Neural cell (in vitro differentiated cells): ENCODE measurements at regions not wholly inside any gene's neighbourhood (a gene's known extent, or its start where the extent isn't known, plus 50 kb on each side); places are given as distances from the start of the nearest gene placed in this dataset.

Experiments used
- H2AFZ ChIP-seq: fragments of 200-600, 300-800 bp; sonication (generic), shearing (Covaris generic); 2 replicates; pipeline ENCODE4 v1.6.0; 2014; ENCODE audit warnings: low read depth, mild to moderate bottlenecking, antibody characterized with exemption, low read length, moderate library complexity
- H3F3A ChIP-seq: fragments of 200-600 bp; shearing (Covaris generic); 2 replicates; pipeline ENCODE4 v1.6.1; 2016; ENCODE audit warnings: mild to moderate bottlenecking, moderate library complexity, mixed read lengths, antibody characterized with exemption, low read length; ENCODE audit not compliant: insufficient read depth, poor library complexity, severe bottlenecking
- H3K27ac ChIP-seq: fragments of 200-600, 300-800 bp; sonication (generic), shearing (Covaris generic); 2 replicates; pipeline ENCODE4 v1.5.1; 2014; ENCODE audit warnings: mild to moderate bottlenecking, low read length, moderate library complexity
- H3K27me3 ChIP-seq: fragments of 300-800, 200-600 bp; sonication (generic), shearing (Covaris generic); 2 replicates; pipeline ENCODE4 v1.6.0; 2014; ENCODE audit warnings: mild to moderate bottlenecking, low read depth, low read length, moderate library complexity; ENCODE audit not compliant: insufficient read depth
- H3K36me3 ChIP-seq: fragments of 300-800, 200-600 bp; sonication (generic), shearing (Covaris generic); 2 replicates; pipeline ENCODE4 v1.5.1; 2014; ENCODE audit warnings: mild to moderate bottlenecking, antibody characterized with exemption, low read length, moderate library complexity; ENCODE audit not compliant: insufficient read depth
- H3K4me2 ChIP-seq: fragments of 300-800, 200-600 bp; sonication (generic), shearing (Covaris generic); 2 replicates; pipeline ENCODE4 v1.6.0; 2014; ENCODE audit warnings: mild to moderate bottlenecking, low read length
- H3K4me3 ChIP-seq: fragments of 300-800, 200-600 bp; sonication (generic), shearing (Covaris generic); 2 replicates; pipeline ENCODE4 v1.5.1; 2014; ENCODE audit warnings: mild to moderate bottlenecking, low read length, moderate library complexity
- H3K79me2 ChIP-seq: fragments of 200-600 bp; shearing (Covaris generic); replicated peaks from 2 replicates; pipeline ENCODE4 v1.6.0; 2014; ENCODE audit warnings: mild to moderate bottlenecking, low read length, moderate library complexity; ENCODE audit not compliant: insufficient read depth
- H3K9ac ChIP-seq: fragments of 300-800, 200-600 bp; sonication (generic), shearing (Covaris generic); 2 replicates; pipeline ENCODE4 v1.6.1; 2016; ENCODE audit warnings: mild to moderate bottlenecking, low read length, mixed read lengths
- H3K9me2 ChIP-seq: fragments of 200-600 bp; shearing (Covaris generic); 2 replicates; pipeline ENCODE4 v1.6.1; 2016; ENCODE audit warnings: mild to moderate bottlenecking, low read length, mixed read lengths; ENCODE audit not compliant: insufficient read depth
- H3K9me3 ChIP-seq: fragments of 200-600, 300-800 bp; sonication (generic), shearing (Covaris generic); 2 replicates; pipeline ENCODE4 v1.6.1; 2016; ENCODE audit warnings: mild to moderate bottlenecking, mixed run types, low read length, moderate library complexity, mixed read lengths
- H4K20me1 ChIP-seq: fragments of 200-600 bp; shearing (Covaris generic); 2 replicates; pipeline ENCODE4 v1.6.1; 2016; ENCODE audit warnings: mild to moderate bottlenecking, mixed run types; ENCODE audit not compliant: insufficient read depth
- CTCF ChIP-seq: fragments of 450-650 bp; IDR thresholded peaks from 2 replicates; pipeline ENCODE4 v1.5.1; 2014; ENCODE audit warnings: antibody characterized with exemption, mild to moderate bottlenecking, moderate library complexity; ENCODE audit not compliant: poor library complexity, severe bottlenecking
- EP300 ChIP-seq: fragments of 450-650 bp; conservative IDR thresholded peaks from 2 replicates; pipeline ENCODE4 v1.6.1; 2014; ENCODE audit warnings: antibody characterized with exemption, mild to moderate bottlenecking, moderate library complexity; ENCODE audit not compliant: poor library complexity, severe bottlenecking
- EZH2 ChIP-seq: fragments of 200-600, 300-800 bp; shearing (Covaris generic), sonication (generic); IDR thresholded peaks from 2 replicates; pipeline ENCODE4 v1.6.1; 2014; ENCODE audit warnings: antibody characterized with exemption, low read length, borderline replicate concordance, mild to moderate bottlenecking; ENCODE audit not compliant: insufficient read depth, poor library complexity, severe bottlenecking
- MXI1 ChIP-seq: fragments of 450-650 bp; conservative IDR thresholded peaks from 2 replicates; pipeline ENCODE4 v1.6.1; 2014; ENCODE audit warnings: antibody characterized with exemption, mild to moderate bottlenecking; ENCODE audit not compliant: poor library complexity, severe bottlenecking
- POLR2AphosphoS5 ChIP-seq: IDR thresholded peaks from 2 replicates; pipeline ENCODE4 v1.6.1; 2012
- RAD21 ChIP-seq: fragments of 450-650 bp; conservative IDR thresholded peaks from 2 replicates; pipeline ENCODE4 v1.6.1; 2014; ENCODE audit warnings: antibody characterized with exemption, mild to moderate bottlenecking, moderate library complexity
- REST ChIP-seq: IDR thresholded peaks from 2 replicates; pipeline ENCODE4 v1.6.1; 2012; ENCODE audit warnings: borderline replicate concordance
- SMC3 ChIP-seq: fragments of 450-650 bp; conservative IDR thresholded peaks from 2 replicates; pipeline ENCODE4 v1.6.1; 2014; ENCODE audit warnings: antibody characterized with exemption, mild to moderate bottlenecking, moderate library complexity; ENCODE audit not compliant: poor library complexity
- TAF1 ChIP-seq: IDR thresholded peaks from 2 replicates; pipeline ENCODE4 v1.6.1; 2012; ENCODE audit warnings: low read depth

- H3K9me2 ChIP-seq = no peaks in the 10 kb centered on the region
- H3K9ac ChIP-seq = no peak overlapping the region
- no peak overlapping the region for H2AFZ ChIP-seq
- no peaks in the 10 kb centered on the region for H3K27me3 ChIP-seq
- H3F3A ChIP-seq = no peaks in the 10 kb centered on the region
- H4K20me1 ChIP-seq = no peaks in the 10 kb centered on the region
- no peak overlapping the region for H3K4me2 ChIP-seq
- H3K79me2 ChIP-seq = no peaks in the 10 kb centered on the region
- no peaks in the 10 kb centered on the region for H3K36me3 ChIP-seq
- TF ChIP-seq TAF1 = no peak
- no peak for TF ChIP-seq MXI1
- no peak for TF ChIP-seq POLR2AphosphoS5
- TF ChIP-seq EP300 = no peak
- no peak for TF ChIP-seq SMC3
- no peak for TF ChIP-seq REST
- no peak overlapping the region for H3K27ac ChIP-seq
- H3K9me3 ChIP-seq = no peaks in the 10 kb centered on the region
- H3K4me3 ChIP-seq = no peak overlapping the region
These were observed 155.2 kb upstream of the KCNIP4 start for GRCh38 chr4:22103768-22104167.

GRCh38 chr4:22099896-22100295, 151.3 kb upstream of the KCNIP4 start:
- H3K36me3 ChIP-seq = no peaks in the 10 kb centered on the region
- no peaks in the 10 kb centered on the region for H3K27me3 ChIP-seq
- no peaks in the 10 kb centered on the region for H3F3A ChIP-seq
- TF ChIP-seq SMC3 (no peak), CTCF (no peak), REST (no peak), RAD21 (no peak), POLR2AphosphoS5 (no peak), MXI1 (no peak), EP300 (no peak), EZH2 (no peak), TAF1 (no peak)
- H4K20me1 ChIP-seq = no peaks in the 10 kb centered on the region
- H3K4me2 ChIP-seq = no peak overlapping the region
- no peak overlapping the region for H3K27ac ChIP-seq
- H3K79me2 ChIP-seq = no peaks in the 10 kb centered on the region
- no peak overlapping the region for H2AFZ ChIP-seq
- H3K9me2 ChIP-seq = no peaks in the 10 kb centered on the region
- H3K9ac ChIP-seq = no peak overlapping the region
- H3K9me3 ChIP-seq = no peaks in the 10 kb centered on the region
- no peak overlapping the region for H3K4me3 ChIP-seq
